IPS-18a (cell line): ENCODE measurements at regions not wholly inside any gene's neighbourhood (a gene's known extent, or its start where the extent isn't known, plus 50 kb on each side); places are given as distances from the start of the nearest gene placed in this dataset.

Experiments
- H3K27ac ChIP-seq: one replicate; pipeline ENCODE4 v1.5.1; 2013; ENCODE audit warnings: low read length
- H3K27me3 ChIP-seq: one replicate; pipeline ENCODE4 v1.6.1; 2013; ENCODE audit warnings: mild to moderate bottlenecking, low read length; ENCODE audit not compliant: control insufficient read depth, insufficient read depth
- H3K36me3 ChIP-seq: one replicate; pipeline ENCODE4 v1.6.1; 2013; ENCODE audit warnings: low read depth, low read length; ENCODE audit not compliant: control insufficient read depth
- H3K4me1 ChIP-seq: one replicate; pipeline ENCODE4 v1.6.1; 2013; ENCODE audit warnings: low read depth, low read length; ENCODE audit not compliant: control insufficient read depth
- H3K4me3 ChIP-seq: one replicate; pipeline ENCODE4 v1.5.1; 2013; ENCODE audit warnings: low read length
- H3K9ac ChIP-seq: one replicate; pipeline ENCODE4 v1.6.1; 2013; ENCODE audit warnings: mild to moderate bottlenecking, low read length, moderate library complexity
- H3K9me3 ChIP-seq: one replicate; pipeline ENCODE4 v1.6.1; 2013; ENCODE audit warnings: low read depth, low read length; ENCODE audit not compliant: control insufficient read depth

GRCh38 chr3:76078101-76078500 is 292.8 kb upstream of the ZNF717 start:
- H3K9me3 ChIP-seq: no peaks in the 10 kb centered on the region
- no peak overlapping the region for H3K4me3 ChIP-seq

GRCh38 chr3:76083992-76084391 is 298.6 kb upstream of the ZNF717 start:
- H3K36me3 ChIP-seq: no peaks in the 10 kb centered on the region
- no peak overlapping the region for H3K27ac ChIP-seq
- H3K4me3 ChIP-seq: no peak overlapping the region
- no peaks in the 10 kb centered on the region for H3K4me1 ChIP-seq
- no peaks in the 10 kb centered on the region for H3K27me3 ChIP-seq
- H3K9me3 ChIP-seq: no peaks in the 10 kb centered on the region
- H3K9ac ChIP-seq: no peak overlapping the region

More at GRCh38 chr3:76078101-76078500, 292.8 kb upstream of the ZNF717 start:
- Histone ChIP-seq H3K4me1 (no peaks in the 10 kb centered on the region), H3K9ac (no peak overlapping the region), H3K27ac (no peak overlapping the region), H3K36me3 (no peaks in the 10 kb centered on the region), H3K27me3 (no peaks in the 10 kb centered on the region)

GRCh38 chr3:76096036-76096435 is 310.7 kb upstream of the ZNF717 start:
- Histone ChIP-seq H3K36me3 (no peaks in the 10 kb centered on the region), H3K9me3 (no peaks in the 10 kb centered on the region), H3K27me3 (no peaks in the 10 kb centered on the region), H3K27ac (no peak overlapping the region), H3K4me1 (peaks cover 14% of the 10 kb centered on the region), H3K4me3 (no peak overlapping the region), H3K9ac (no peak overlapping the region)

- Histone ChIP-seq H3K4me1 (peaks cover 14% of the 10 kb centered on the region), H3K9me3 (no peaks in the 10 kb centered on the region), H3K27me3 (no peaks in the 10 kb centered on the region), H3K36me3 (no peaks in the 10 kb centered on the region), H3K4me3 (no peak overlapping the region), H3K27ac (no peak overlapping the region), H3K9ac (no peak overlapping the region)
These were observed 311.7 kb upstream of the ZNF717 start for GRCh38 chr3:76096836-76097588.

- H3K4me1 ChIP-seq: peaks cover 13% of the 10 kb centered on the region
- no peaks in the 10 kb centered on the region for H3K9me3 ChIP-seq
- H3K4me3 ChIP-seq: no peak overlapping the region
- H3K9ac ChIP-seq: no peak overlapping the region
- no peaks in the 10 kb centered on the region for H3K36me3 ChIP-seq
- H3K27ac ChIP-seq: no peak overlapping the region
- no peaks in the 10 kb centered on the region for H3K27me3 ChIP-seq
These were observed 312.2 kb upstream of the ZNF717 start for GRCh38 chr3:76097589-76097969.

GRCh38 chr3:76099956-76100355 is 314.6 kb upstream of the ZNF717 start:
- H3K27me3 ChIP-seq: no peaks in the 10 kb centered on the region
- H3K9me3 ChIP-seq: no peaks in the 10 kb centered on the region
- H3K27ac ChIP-seq: no peak overlapping the region
- no peak overlapping the region for H3K4me3 ChIP-seq
- no peaks in the 10 kb centered on the region for H3K4me1 ChIP-seq
- no peak overlapping the region for H3K9ac ChIP-seq
- H3K36me3 ChIP-seq: no peaks in the 10 kb centered on the region

- Histone ChIP-seq H3K4me1 (no peaks in the 10 kb centered on the region), H3K9ac (no peak overlapping the region), H3K27ac (no peak overlapping the region), H3K4me3 (no peak overlapping the region), H3K27me3 (no peaks in the 10 kb centered on the region), H3K9me3 (no peaks in the 10 kb centered on the region), H3K36me3 (no peaks in the 10 kb centered on the region)
These were observed 322.7 kb upstream of the ZNF717 start for GRCh38 chr3:76107935-76108570.

GRCh38 chr3:76111808-76112207 is 326.5 kb upstream of the ZNF717 start:
- H3K9ac ChIP-seq: no peak overlapping the region
- H3K27me3 ChIP-seq: no peaks in the 10 kb centered on the region
- H3K4me1 ChIP-seq: no peaks in the 10 kb centered on the region
- H3K27ac ChIP-seq: no peak overlapping the region
- H3K9me3 ChIP-seq: no peaks in the 10 kb centered on the region
- H3K36me3 ChIP-seq: no peaks in the 10 kb centered on the region
- H3K4me3 ChIP-seq: no peak overlapping the region

- Histone ChIP-seq H3K27me3 (no peaks in the 10 kb centered on the region), H3K9ac (no peak overlapping the region), H3K9me3 (no peaks in the 10 kb centered on the region)
These were observed 336.7 kb upstream of the ZNF717 start for GRCh38 chr3:76122007-76122406.

GRCh38 chr3:76129441-76129840 is 344.1 kb upstream of the ZNF717 start:
- no peak overlapping the region for H3K27ac ChIP-seq
- no peaks in the 10 kb centered on the region for H3K9me3 ChIP-seq
- no peak overlapping the region for H3K4me3 ChIP-seq
- H3K36me3 ChIP-seq: no peaks in the 10 kb centered on the region
- no peak overlapping the region for H3K9ac ChIP-seq
- no peaks in the 10 kb centered on the region for H3K4me1 ChIP-seq
- no peaks in the 10 kb centered on the region for H3K27me3 ChIP-seq

More at GRCh38 chr3:76122007-76122406, 336.7 kb upstream of the ZNF717 start:
- no peaks in the 10 kb centered on the region for H3K36me3 ChIP-seq
- no peak overlapping the region for H3K4me3 ChIP-seq
- H3K4me1 ChIP-seq: no peaks in the 10 kb centered on the region
- H3K27ac ChIP-seq: no peak overlapping the region

- Histone ChIP-seq H3K9me3 (no peaks in the 10 kb centered on the region), H3K27me3 (no peaks in the 10 kb centered on the region), H3K27ac (no peak overlapping the region), H3K36me3 (no peaks in the 10 kb centered on the region), H3K9ac (no peak overlapping the region), H3K4me3 (no peak overlapping the region), H3K4me1 (no peaks in the 10 kb centered on the region)
These were observed 346.2 kb upstream of the ZNF717 start for GRCh38 chr3:76131396-76132153.
